GM18511 (cell line): ENCODE measurements at regions not wholly inside any gene's neighbourhood (a gene's known extent, or its start where the extent isn't known, plus 50 kb on each side); places are given as distances from the start of the nearest gene placed in this dataset.
"Not testable (repeated sequence)": the region's sequence is repeated elsewhere in the genome, so short reads cannot be mapped to it uniquely, and the experiment has no call there.

Experiments
- ATAC-seq: cut with Tn5 transposase; IDR thresholded peaks from one replicate; pipeline ENCODE4 v1.9.1; 2021; ENCODE audit warnings: mild to moderate bottlenecking, moderate library complexity; ENCODE audit not compliant: unreplicated experiment

DNA sequence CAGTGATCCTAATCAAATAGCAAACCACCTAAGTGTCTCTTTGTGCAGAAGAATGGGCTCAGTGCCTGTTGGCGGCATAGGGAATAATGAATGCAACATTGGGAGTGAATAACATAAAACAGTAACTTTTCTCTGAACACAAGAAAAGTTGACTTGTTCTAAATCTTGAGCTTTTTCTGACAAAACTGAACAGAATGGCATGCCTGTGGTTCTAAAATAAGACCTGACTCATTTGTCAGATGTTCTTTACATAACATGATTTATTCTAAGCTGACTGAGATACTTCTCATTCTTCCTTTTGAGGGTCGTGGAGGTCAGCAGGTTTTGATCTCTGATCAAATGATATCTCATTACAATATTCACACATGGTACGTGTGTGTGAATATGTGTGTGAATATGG lies 165.4 kb upstream of the WDR1 start:
- no peak for ATAC-seq

DNA sequence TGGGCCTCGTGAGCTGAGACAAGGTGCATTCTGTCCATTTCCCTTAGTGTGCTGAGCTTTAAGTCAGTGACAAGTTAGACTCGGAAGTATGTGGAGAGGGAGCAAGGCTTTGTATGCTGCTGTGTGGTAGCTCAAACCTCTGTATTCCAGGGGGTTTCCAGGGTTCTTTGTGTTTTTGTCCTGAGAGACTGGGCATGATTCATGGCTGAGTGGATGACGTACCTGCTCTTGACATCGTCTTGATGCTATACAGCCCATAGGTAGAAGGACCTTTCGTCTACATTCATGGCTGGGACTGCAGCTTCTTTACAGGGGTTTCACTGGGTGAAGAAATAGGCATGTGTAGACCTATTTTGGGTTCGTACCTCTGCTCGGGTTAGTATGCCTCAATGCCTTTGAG lies 162.7 kb upstream of the WDR1 start:
- ATAC-seq: no peak

DNA sequence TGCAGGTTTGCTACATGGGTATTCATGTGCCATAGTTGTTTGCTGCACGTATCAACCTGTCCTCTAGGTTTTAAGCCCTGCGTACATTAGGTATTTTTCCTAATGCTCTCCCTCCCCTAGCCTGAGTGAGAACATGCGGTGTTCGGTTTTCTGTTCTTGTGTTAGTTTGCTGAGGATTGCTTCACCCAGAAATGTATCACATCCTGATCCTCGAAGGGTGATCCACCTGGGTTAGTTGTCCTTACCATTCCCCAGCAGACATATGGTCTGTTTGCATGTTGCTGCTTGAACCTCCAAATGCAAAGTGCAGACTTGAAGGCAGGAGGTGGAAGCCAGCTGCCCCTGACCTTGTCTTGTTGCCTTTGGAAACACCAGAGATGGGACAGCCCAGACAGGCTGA lies 161.5 kb upstream of the WDR1 start:
- ATAC-seq: no peak

GRCh38 chr4:10276152-10276551 lies 159.6 kb upstream of the WDR1 start:
- no peak for ATAC-seq

DNA sequence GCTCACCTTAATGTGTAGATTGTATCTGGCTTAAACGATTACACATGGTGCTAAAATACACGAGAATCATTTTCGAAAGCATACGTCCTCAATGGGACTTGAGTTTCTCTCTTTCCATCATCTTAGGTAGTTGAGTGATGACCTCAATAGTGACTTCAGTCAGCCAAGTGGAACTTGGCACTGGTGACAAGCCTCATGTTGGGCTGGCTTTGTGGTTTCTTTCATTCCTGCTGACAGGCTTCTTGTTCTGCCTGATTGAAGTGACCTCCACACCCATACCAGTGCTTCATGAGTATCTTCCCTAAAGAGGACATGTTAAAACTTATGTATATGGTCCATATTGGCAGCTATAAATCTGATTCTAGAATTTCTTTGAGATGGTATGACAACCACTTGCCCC lies 159.1 kb upstream of the WDR1 start:
- no peak for ATAC-seq

DNA sequence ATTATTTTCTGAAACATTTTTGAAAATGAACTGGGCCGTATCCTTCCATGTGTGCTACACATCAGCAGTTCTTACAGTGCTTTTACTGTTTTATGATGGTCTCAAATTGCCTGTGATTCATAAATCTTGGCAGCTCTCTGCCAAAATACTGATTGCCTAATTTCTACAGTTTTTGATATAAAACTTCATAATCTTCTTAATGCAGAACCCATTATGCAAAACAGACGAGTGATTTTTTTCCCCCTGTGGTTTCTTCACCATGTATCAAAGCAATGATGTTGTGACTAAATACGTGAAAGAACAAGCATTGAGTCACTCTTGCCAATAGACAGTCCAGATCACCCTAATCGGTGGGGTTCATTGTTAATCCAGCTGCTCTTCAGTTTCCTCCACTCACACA lies 156.4 kb upstream of the WDR1 start:
- no peak for ATAC-seq

- no peak for ATAC-seq
These were observed 155.9 kb upstream of the WDR1 start for GRCh38 chr4:10272511-10272910.

DNA sequence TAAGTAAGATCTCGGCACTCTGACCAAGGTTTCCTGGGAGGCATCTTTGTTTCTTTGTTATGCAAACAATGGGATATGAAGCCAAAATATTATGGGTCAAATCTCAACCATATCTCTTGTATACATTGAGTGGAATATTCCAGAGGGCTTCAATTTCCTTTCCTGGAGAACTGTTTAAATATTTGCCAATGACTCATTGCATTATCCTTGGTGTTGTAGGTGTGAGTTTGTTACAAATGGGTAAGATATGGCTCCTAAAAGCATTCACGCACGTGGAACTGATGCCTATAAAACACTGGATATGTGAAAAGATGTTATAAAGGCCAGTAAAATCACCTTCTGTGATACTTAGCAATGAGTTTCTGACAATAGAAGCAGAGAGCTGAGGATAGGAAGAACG lies 150.5 kb upstream of the WDR1 start:
- no peak for ATAC-seq

DNA sequence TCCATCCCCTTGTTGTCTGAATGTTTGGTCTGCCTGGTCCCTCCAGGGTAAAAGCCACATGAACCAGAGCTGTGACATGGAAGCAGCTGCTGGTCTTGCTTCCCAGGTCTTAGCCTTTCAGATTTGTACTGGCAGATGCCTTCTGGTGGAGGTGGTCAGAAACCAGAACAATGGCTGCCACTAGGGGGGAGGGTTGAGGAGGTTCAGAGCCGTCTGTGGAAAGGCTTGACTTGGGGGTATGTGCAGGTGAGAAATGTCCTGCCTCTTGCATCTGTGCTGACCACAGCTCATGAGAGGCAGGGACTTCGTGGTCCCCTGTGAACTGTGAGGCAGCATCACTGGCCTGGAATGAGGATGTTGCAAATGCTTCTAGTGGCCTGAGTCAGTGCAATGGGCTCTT lies 144.2 kb upstream of the WDR1 start:
- no peak for ATAC-seq

- ATAC-seq: no peak
These were observed 143.4 kb upstream of the WDR1 start for GRCh38 chr4:10259976-10260375.

- no peak for ATAC-seq
These were observed 139.6 kb upstream of the WDR1 start for GRCh38 chr4:10256203-10256602.

GRCh38 chr4:10253765-10254164 lies 137.2 kb upstream of the WDR1 start:
- ATAC-seq: no peak

- no peak for ATAC-seq
These were observed 129.2 kb upstream of the WDR1 start for GRCh38 chr4:10245751-10246150.

GRCh38 chr4:10243856-10244255 lies 127.3 kb upstream of the WDR1 start:
- ATAC-seq: no peak

- no peak for ATAC-seq
These were observed 124.1 kb upstream of the WDR1 start for GRCh38 chr4:10240691-10241090.

DNA sequence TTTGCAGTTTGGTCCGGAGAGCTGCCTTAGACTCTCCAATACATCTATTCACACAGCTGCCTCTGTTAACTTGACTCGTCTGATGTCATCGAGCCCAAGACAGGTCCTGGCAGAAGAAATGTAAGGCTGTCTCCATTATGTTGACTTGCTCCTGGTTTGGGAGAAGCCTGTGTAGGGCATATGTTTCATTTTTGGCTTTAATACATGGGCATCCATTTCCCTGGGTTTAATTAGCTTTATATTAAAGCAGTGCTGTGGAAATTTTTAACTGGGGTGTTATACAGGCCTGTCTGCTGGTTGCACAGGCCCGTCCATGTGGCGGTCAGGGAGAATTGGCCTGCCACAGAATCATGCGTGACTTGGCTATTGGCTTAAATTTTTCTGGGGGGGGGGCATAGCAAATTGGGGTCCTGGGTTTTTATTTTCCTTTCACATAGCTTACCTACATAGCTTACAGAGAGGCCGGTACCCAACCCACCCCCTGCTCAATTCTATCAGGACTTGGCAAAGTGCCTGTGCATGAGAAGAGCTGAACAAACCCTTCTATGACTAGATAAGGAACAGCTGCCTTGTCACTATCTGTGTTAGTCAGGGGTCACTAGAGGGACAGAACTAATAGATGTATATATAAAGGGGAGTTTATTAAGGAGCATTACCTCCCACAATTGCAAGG lies 123.5 kb upstream of the WDR1 start:
- ATAC-seq: no peak

DNA sequence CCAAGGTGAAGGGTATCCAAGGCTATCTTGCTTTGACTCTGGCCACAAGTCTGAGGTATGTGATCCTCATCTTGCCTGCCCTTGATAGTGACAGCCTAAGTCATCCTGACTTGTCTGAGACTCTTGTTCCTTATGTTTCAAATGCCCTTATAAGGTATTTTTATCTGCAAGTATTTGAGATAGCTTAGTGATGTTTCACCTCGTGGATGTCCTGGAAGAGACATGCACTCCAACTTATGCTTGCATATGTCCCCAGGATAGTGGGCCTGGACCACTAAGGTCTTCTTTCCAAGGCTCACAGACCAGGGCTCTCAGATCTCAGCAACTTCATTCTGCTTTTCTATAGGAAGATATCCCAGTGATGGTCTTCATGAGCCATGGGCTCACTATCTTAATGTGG lies 120.5 kb upstream of the WDR1 start:
- ATAC-seq: no peak

DNA sequence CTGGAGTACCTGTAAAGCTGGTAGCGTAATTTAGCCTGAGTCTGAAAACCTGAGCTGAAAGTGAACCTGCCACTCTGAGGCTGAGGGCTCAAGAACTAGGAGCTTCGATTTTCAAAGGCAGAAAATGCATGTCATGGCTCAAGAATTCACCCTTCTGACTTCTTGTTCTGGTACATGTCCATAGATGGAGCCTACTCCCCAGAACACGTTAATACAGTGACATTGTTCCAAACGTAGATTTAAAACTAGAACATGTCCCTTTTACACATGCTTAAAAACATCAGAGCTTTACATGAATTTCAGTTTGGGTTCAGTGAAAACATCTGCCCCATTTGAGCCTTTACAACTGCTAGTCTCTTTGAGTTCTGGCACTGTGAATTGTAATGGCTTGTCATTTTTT lies 115.5 kb upstream of the WDR1 start:
- ATAC-seq: no peak

- no peak for ATAC-seq
These were observed 110.2 kb upstream of the WDR1 start for GRCh38 chr4:10226756-10227155.

DNA sequence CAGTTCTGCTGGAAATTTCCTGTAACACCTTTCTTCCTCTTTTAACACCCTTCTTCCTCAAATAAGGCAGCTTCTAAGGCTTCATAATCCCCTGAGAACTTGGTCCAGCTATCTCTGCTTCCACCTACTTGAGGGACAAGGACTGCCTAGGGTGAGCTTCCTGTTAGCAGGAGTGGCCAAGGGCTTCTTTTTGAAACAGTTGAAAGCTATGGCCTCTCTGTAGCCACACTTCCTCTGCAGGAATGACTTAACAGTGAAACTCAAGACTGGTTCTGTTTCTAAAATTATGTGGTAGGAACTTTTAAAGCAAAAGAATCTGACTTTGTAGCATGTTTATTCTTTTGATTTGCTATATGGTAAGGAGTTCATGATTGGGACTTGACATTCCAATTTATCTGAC lies 108.5 kb upstream of the WDR1 start:
- ATAC-seq: no peak

- ATAC-seq: no peak
These were observed 107.2 kb upstream of the WDR1 start for GRCh38 chr4:10223782-10224181.

- ATAC-seq: not testable (repeated sequence)
These were observed 96.9 kb upstream of the WDR1 start for GRCh38 chr4:10213481-10213880.

DNA sequence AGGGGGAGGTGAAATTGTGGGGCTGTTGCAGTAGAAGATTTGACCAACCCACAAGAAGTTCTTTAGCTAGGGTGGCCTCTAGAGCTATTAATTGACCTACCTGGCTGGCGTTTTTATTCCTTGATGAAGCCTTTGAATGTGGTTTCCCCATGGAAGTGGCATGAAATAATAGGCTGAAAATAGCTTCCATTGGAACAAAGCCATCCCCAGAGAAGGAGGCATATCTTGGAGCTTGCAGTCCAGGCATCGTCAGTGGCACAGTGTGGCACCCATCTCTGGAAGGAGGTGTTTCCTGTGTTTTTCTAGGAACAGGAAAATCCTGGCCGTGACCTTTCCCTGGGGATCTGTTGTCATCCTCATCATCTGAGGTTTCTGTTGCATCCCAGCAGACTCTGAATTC lies 96.3 kb upstream of the WDR1 start:
- ATAC-seq: no peak

DNA sequence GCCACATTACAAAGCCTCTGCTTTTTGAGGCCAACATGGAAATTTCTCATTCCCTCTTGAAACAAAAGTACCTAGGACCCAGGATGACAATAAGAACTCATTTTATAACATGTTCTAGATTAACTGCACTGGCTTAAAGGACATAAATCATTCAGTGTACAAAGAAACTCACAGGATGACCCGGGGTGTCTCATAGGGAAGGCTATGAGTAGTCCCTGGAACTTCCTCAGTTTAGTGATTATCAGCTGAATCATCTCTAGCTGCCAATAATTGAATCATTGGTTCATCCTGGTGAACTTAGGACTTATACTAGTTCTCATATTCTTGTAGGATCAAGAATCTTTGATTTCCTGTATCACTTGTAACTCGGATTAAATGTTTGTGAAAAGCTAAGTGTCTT lies 95.8 kb upstream of the WDR1 start:
- no peak for ATAC-seq
